ENCODE measurements at regions not wholly inside any gene's neighbourhood (a gene's known extent, or its start where the extent isn't known, plus 50 kb on each side); places are given as distances from the start of the nearest gene placed in this dataset.

- H3K9ac ChIP-seq (ENCODE audit: low read length) = no peak overlapping the region
- no peak overlapping the region for H2AFZ ChIP-seq (ENCODE audit: low read depth, low read length)
- H3K9me3 ChIP-seq (ENCODE audit: insufficient read depth, low read length) = no peaks in the 10 kb centered on the region
- H3K4me2 ChIP-seq (ENCODE audit: low read length) = no peak overlapping the region
- H3K27me3 ChIP-seq (ENCODE audit: low read depth, low read length) = peaks cover 31% of the 10 kb centered on the region
- H3K27ac ChIP-seq (ENCODE audit: low read length) = no peak overlapping the region
- H3K4me1 ChIP-seq (ENCODE audit: low read length) = peaks cover 8% of the 10 kb centered on the region
- no peaks in the 10 kb centered on the region for H4K20me1 ChIP-seq (ENCODE audit: insufficient read depth, low read length)
- TF ChIP-seq EZH2phosphoT487 (IDR thresholded peaks at IDR 0.05; ENCODE audit: low read depth) (no peak), CTCF (IDR thresholded peaks at IDR 0.05; ENCODE audit: low read depth, low read length) (no peak)
- H3K79me2 ChIP-seq (ENCODE audit: low read length) = no peaks in the 10 kb centered on the region
- no peaks in the 10 kb centered on the region for H3K36me3 ChIP-seq (replicated peaks; ENCODE audit: low read depth, low read length)
- H3K4me3 ChIP-seq (ENCODE audit: low read length) = no peak overlapping the region
Measured at GRCh38 chr2:43051338-43051737, 175.1 kb downstream of the ZFP36L2 start.

- H3K4me1 ChIP-seq (ENCODE audit: low read length) = peaks cover 8% of the 10 kb centered on the region
- TF ChIP-seq EZH2phosphoT487 (IDR thresholded peaks at IDR 0.05; ENCODE audit: low read depth) = no peak
- no peak for TF ChIP-seq CTCF (IDR thresholded peaks at IDR 0.05; ENCODE audit: low read depth, low read length)
- no peaks in the 10 kb centered on the region for H3K9me3 ChIP-seq (ENCODE audit: insufficient read depth, low read length)
- no peak overlapping the region for H3K27ac ChIP-seq (ENCODE audit: low read length)
- H3K79me2 ChIP-seq (ENCODE audit: low read length) = no peaks in the 10 kb centered on the region
- peaks cover 31% of the 10 kb centered on the region for H3K27me3 ChIP-seq (ENCODE audit: low read depth, low read length)
- no peak overlapping the region for H3K4me3 ChIP-seq (ENCODE audit: low read length)
- H2AFZ ChIP-seq (ENCODE audit: low read depth, low read length) = no peak overlapping the region
- H3K4me2 ChIP-seq (ENCODE audit: low read length) = no peak overlapping the region
- no peak overlapping the region for H3K9ac ChIP-seq (ENCODE audit: low read length)
- no peaks in the 10 kb centered on the region for H3K36me3 ChIP-seq (replicated peaks; ENCODE audit: low read depth, low read length)
- no peaks in the 10 kb centered on the region for H4K20me1 ChIP-seq (ENCODE audit: insufficient read depth, low read length)
Measured at GRCh38 chr2:43050866-43051265, 175.5 kb downstream of the ZFP36L2 start.

GRCh38 chr2:43049836-43050801, 176.3 kb downstream of the ZFP36L2 start:
- no peaks in the 10 kb centered on the region for H4K20me1 ChIP-seq (ENCODE audit: insufficient read depth, low read length)
- H2AFZ ChIP-seq (ENCODE audit: low read depth, low read length) = no peak overlapping the region
- no peak overlapping the region for H3K27ac ChIP-seq (ENCODE audit: low read length)
- TF ChIP-seq CTCF (IDR thresholded peaks at IDR 0.05; ENCODE audit: low read depth, low read length) = no peak
- no peak for TF ChIP-seq EZH2phosphoT487 (IDR thresholded peaks at IDR 0.05; ENCODE audit: low read depth)
- no peak overlapping the region for H3K4me3 ChIP-seq (ENCODE audit: low read length)
- H3K4me1 ChIP-seq (ENCODE audit: low read length) = peaks cover 8% of the 10 kb centered on the region
- H3K4me2 ChIP-seq (ENCODE audit: low read length) = no peak overlapping the region
- no peaks in the 10 kb centered on the region for H3K36me3 ChIP-seq (replicated peaks; ENCODE audit: low read depth, low read length)
- peaks cover 24% of the 10 kb centered on the region for H3K27me3 ChIP-seq (ENCODE audit: low read depth, low read length)
- H3K9me3 ChIP-seq (ENCODE audit: insufficient read depth, low read length) = no peaks in the 10 kb centered on the region
- H3K79me2 ChIP-seq (ENCODE audit: low read length) = no peaks in the 10 kb centered on the region
- H3K9ac ChIP-seq (ENCODE audit: low read length) = no peak overlapping the region

- TF ChIP-seq EZH2phosphoT487 (IDR thresholded peaks at IDR 0.05; ENCODE audit: low read depth) = no peak
- no peak for TF ChIP-seq CTCF (IDR thresholded peaks at IDR 0.05; ENCODE audit: low read depth, low read length)
- no peak overlapping the region for H3K9ac ChIP-seq (ENCODE audit: low read length)
- H3K4me1 ChIP-seq (ENCODE audit: low read length) = peaks cover 8% of the 10 kb centered on the region
- H4K20me1 ChIP-seq (ENCODE audit: insufficient read depth, low read length) = no peaks in the 10 kb centered on the region
- peaks cover under 1% of the 10 kb centered on the region; the same call in 1 of the 2 replicates for H3K27me3 ChIP-seq (ENCODE audit: low read depth, low read length)
- H3K4me3 ChIP-seq (ENCODE audit: low read length) = no peak overlapping the region
- H2AFZ ChIP-seq (ENCODE audit: low read depth, low read length) = no peak overlapping the region
- H3K4me2 ChIP-seq (ENCODE audit: low read length) = no peak overlapping the region
- no peaks in the 10 kb centered on the region for H3K79me2 ChIP-seq (ENCODE audit: low read length)
- H3K9me3 ChIP-seq (ENCODE audit: insufficient read depth, low read length) = no peaks in the 10 kb centered on the region
- no peaks in the 10 kb centered on the region for H3K36me3 ChIP-seq (replicated peaks; ENCODE audit: low read depth, low read length)
- H3K27ac ChIP-seq (ENCODE audit: low read length) = no peak overlapping the region
Measured at GRCh38 chr2:43047187-43047780, 179.1 kb downstream of the ZFP36L2 start.
